Left hindlimb (tissue), 1 donor: ENCODE measurements at regions not wholly inside any gene's neighbourhood (a gene's known extent, or its start where the extent isn't known, plus 50 kb on each side); places are given as distances from the start of the nearest gene placed in this dataset.

Experiments used
- DNase-seq: peaks from one replicate; pipeline ENCODE4 v3.0.0-alpha.2; 2018

DNA sequence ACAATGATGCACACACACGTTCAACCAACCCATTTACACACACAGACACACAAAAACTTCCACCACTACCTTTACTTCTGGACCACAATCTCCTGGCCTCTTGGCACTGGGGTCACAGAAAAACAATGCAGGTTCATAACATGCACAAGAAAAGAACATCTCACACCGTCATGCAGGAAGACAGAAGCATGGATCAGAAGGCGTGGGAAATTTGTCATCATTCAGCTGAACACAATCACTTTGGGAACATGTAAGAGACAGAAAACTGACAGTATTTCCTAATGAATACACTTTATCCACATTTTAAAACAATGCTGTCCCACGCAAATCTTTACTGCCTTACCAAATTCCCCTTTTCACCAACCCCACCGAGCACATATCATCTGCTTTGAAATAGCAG is 501.9 kb upstream of the KLHL29 start:
- no peak for DNase-seq

DNA sequence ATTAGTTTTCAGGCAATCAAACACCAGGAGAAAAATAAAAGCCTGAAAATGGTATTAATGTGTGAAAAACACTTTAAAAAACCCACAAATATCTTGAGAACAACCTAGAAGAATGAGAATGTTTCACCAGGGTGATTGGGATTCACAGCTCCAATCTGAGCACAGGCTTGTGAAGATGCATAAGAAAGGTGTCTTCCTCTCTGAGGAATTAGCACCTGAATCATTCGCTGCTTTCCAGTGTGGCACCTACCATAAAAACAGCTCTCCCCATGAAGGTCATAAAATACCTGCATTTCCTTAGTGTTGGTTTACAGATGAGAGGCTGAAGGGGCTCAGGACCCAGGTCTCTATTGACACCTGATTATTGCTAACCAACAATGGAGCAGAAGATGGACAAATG is 499.7 kb upstream of the KLHL29 start:
- no peak for DNase-seq

DNA sequence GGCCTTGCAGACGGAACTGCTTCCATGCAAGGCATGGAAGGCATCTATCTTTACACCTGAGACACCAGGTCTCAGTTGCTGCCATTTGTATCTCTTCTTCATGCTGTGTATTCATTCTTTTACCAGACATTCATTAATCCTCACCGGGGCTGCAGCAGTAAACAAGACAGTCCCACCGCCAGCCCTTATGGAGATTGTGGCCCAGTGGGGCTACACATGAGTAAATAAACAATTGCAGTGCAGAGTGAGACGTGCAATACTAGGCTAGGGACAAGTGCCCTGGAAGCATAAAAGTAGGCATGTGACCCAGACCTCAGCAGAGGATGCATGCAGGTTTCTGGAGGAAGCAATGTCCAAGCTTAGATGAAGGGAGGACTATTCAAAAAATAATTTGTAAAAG is 497.6 kb upstream of the KLHL29 start:
- DNase-seq = no peak

DNA sequence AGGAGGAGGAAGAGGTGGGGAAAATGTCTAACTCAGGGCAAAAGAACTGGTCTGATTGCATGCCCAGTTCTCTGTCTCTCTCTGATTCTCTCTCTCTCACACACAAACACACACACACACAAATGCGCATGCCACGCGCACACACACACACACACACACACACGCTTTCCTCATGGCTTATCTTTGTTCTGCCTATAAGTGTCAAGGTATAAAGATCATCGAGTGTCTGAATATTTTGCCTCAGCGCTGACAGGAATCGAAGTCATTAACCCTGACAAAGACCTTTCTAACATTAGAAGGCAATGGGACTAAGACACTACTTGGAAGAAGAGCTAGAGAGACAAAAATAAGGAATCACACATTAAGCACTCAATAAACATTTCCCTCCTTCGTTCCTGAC is 497.1 kb upstream of the KLHL29 start:
- no peak for DNase-seq

DNA sequence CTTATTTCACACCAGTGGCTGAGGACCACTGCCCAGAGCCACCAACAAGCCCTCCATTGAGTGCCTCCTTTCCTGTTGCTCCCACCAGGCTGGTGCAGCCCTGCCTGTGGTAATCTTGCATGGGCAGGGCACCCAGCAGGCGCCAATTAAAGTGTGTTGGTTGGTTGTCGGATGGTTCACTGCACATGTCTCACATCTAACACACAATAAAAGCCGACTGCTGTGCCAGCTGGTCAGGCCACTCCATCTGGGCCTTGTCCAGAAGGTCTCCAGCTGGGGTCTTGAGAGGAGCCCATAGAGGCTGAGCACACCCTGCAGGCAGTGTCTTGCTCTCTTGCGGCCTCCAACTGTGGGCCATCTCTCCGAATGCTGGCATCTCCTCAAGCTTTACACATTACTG is 494.8 kb upstream of the KLHL29 start:
- no peak for DNase-seq

DNA sequence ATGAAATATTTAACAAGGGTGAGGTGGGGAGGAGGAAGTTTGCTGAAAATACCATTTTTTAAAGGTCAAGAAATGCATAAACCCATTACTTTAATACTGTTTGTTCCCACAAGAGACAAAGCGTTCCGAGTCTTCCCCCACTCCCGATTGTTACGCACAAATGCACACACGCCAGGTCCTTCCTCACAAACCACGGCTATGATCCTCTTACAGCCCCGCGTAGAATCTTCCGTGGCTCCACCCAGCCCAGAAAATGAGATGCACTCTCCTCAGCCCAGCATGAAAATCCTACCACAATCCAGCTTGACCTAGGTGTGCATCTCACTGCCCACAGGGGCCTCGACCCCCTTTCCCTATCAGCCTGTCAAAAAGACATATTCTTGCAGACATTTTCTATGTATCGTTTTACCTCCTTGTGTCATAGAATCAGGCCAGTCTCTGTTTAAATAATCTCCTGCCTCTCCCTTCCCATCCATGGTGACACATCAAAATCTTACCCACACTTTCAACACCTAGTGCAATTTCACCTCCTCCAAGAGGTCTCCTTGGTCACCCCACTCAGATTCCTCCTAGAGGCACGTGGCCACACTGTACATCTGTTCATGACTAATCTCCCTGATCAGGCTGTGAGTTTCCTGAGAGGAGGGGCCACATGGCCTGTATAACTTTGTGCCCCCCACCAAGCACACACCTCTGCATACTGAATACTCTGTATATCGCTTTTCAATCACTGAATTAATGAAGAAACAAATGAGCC is 491.0 kb upstream of the KLHL29 start:
- no peak for DNase-seq

DNA sequence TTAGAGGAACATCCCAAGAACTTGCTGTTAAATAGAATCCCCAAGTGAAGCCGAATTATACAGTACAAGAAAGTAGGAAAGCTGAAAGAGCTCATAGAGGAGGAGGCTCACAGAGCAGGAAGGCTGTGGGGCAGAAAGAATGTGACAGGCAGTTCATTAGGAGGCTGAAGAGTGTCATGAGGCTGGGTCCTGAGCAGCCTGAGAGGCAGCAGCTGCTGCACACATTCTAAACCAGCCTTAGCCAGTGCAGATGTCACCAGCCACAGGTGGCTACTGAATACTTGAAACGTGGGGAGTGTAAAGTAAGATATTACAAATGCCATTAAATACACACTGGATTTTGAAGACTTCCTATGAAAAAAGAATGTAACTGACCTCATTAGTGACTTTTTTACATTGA is 490.2 kb upstream of the KLHL29 start:
- no peak for DNase-seq

DNA sequence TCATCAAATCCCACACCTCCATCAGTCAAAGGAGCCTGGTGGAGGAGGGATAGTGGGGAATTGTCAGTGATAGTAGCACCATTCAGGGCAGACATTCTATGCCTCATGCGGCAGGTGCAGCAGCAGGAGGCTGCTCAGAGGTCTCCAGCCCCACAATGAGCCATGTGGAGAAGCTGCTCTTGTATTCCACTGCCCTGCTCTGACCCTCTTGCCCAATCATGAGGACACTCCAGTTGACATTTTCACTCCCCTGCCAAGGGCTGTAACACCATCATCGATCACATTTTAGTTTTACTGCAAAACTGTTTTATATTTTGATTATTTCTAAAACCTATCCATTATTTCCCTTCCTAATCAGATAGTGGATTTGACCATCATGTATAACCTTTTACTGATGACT is 487.6 kb upstream of the KLHL29 start:
- DNase-seq = no peak

DNA sequence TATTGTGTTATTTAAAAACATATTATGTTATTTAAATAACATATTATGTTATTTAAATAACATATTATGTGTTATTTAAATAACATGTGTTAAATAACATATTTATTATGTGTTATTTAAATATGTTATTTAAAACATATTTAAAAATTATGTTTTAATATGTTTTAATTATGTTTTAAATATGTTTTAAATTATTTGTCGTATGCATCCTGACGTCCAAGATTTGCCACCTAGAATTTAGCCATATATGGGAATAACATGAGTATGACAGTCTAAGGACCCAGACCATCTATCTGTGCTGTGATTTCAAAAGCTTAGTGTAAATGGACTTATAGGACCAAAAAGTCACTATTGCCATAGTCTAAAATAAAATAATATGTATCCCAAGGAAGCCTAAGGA is 484.3 kb upstream of the KLHL29 start:
- no peak for DNase-seq

DNA sequence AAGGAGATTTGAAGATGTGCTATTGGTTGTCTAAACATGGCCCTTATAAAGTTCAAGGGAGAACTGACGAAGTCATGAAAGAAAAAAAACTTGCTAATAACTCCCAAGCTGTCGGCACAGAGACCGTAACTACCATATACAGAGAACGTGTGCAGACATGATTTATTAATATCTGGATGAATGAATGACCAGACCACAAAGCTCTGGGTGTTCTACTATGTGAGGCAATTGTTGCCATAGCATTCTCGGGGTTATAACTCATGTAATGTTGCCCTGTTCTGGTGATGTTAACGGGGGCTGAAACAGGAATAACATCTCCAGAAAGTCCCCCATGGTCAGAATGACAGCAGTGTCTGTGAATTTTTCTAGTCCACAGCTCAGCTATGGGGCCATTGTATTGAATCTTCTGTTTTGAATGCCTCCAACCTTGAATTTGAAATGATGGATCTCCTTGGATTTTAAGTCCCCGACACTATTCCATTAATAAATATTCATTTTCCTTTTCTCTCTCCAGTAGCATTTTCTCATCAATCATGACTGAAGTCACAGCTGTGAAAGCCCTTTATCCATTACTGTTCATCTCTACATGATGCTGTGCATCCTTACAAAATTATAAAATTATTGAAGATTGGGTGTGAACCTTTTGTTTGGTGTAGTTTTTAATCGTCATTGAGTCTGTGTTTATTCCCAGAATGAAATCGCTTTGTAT is 483.4 kb upstream of the KLHL29 start:
- DNase-seq = no peak

DNA sequence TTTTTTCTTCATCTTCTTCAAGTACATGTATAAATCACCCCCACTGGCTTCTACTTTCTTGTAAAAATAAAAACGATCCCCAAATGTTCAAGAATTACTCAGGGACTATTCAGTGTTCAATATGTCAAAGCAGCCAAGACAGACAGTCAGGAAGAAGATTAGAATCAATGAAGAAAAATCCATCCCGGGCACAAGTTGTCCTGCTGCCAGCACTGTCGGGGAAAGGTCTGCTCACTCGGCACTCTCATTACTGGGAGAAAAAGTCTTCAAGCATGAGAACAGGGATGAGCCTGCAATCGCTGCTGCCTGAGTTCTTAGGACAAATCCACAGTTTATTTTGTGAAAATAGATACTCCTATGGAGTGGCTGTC is 482.8 kb upstream of the KLHL29 start:
- no peak for DNase-seq

DNA sequence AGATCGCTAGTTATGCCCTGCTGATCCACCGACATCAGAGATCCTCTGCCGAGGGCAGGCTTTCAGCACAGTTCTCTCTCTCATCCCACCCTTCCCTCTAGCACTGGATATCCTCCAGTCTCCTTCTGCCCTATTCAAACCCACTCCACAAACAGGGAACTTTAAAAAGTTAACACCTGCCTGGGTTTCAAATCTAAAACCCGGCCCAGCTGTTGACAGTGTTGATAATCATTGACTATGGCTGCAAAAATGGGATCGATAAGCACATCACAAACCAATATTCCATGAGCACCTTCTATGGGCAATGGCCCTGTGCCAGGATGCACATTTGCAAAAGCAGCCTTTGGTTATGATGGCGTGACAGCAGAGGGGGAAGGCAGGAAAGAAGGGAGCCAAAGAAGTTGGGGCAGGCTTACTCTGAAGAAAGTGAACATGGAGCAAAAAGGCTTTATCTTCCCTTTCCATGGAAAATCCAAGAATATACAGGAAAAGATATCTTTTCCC is 482.3 kb upstream of the KLHL29 start:
- no peak for DNase-seq

DNA sequence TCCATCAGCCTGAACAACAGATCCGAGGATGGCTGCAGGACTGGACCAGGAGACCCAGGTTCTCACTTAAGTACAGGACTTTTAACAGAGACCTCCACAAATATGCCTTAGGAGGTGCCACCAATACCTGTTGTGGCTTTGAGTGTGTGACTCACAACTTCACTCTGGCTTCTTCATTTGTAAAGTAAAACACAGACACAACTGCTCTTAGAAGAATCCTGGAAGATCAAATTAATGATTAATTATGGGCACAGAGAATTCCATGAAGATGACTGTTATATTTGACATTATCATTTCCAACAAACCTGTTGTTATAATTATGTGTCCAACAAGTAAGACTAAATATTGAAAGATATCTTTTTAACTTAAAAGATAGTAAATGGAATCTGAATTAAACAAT is 481.4 kb upstream of the KLHL29 start:
- DNase-seq = no peak

DNA sequence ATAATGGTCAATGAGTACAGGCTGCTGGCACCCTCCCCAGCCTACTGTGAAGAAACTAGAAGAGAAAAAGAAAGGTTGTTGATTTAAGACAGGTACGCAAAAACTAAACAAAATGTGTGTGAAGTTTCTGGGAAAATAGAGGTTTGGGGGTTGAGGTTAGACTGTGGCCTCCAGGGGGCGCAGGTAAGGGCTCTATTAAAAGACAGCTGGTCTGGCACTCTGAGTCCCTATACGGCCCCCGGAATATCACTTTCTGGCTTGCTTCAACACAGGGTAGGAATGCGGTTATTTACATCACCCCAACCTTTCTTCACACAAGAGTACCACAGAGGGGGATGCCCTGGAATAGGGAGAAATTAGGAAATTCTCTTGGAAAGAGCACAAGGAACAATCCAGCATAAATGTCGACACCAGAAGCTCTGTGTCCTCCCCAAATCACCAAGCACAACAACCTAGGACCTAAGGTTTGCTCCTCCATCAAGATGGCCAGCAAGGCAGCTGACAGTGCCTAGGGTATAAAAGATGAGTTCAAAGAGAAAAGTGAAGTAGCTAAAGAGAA is 480.8 kb upstream of the KLHL29 start:
- no peak for DNase-seq

DNA sequence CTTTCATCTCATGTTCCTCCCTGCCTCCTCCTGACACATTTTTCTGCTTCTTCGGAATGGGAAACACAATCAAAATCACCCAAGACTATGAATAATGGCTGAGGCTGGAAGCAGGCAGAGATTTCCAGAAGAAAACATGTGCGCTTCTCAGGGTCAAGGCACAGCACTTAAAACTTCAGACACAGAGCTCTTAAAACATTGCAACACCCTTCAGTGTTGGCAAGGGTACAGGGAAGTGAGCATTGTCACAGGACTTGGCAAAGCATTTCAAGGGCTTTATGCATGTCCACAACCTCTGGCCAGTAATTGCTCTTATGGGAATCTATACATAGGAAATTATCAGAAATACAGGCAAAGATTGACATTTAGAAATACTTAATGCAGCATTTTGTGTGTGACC is 477.6 kb upstream of the KLHL29 start:
- no peak for DNase-seq

DNA sequence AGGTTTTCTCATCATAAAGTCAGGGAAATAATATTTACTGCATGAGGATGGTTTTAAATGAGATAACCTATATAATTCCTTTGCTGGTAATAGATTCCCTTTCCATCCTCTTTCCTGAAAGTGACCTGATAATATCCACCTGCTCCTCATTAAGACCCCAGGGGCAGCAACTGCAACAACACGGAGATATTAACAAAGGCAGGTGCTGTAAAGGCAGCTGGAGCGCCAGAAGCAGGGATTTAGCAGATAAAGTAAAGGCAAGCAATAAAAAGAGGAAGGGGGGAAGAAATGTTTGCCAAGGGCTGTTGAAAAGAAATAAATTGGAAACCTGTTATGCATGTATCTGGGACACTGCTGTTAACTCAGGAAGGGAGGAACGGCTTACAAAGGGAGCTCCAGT is 472.6 kb upstream of the KLHL29 start:
- no peak for DNase-seq

DNA sequence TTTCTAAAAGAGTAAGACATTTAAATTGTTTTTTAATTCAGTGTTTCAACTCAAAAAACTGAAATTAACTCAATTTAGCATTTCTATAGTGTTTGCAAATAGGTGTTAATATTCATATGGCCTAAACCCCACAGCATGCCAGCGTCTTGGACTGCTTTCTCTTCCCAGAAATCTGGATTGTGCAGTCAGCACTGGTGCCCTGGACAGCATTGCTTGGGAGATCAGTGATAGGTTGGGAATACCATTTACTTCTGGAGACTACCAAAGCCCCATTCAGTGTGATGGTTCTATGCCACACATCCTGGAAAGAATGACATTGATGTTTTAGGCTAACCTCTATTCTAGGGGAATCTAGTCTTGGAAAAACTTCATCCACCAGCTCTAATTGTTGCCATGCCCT is 455.0 kb upstream of the KLHL29 start:
- no peak for DNase-seq

DNA sequence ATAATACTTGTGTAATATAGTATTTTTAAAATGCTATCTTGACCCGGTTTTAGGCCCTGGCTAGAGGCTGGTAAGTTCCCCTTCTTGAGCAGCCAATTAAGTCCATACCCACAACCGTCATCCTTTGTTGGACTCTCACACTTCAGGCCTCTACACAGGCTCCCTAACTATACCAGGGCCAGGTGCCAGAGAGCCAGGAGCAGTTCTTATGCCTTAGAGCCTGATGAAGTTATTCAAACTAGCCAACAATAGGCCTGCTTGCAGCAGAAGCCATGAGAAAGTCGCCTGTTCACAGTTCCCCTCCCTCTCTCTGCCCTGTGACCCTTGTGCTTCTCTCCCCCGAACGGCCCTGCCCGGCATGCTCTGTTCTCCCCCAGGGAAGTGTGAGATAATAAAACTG is 454.2 kb upstream of the KLHL29 start:
- no peak for DNase-seq

DNA sequence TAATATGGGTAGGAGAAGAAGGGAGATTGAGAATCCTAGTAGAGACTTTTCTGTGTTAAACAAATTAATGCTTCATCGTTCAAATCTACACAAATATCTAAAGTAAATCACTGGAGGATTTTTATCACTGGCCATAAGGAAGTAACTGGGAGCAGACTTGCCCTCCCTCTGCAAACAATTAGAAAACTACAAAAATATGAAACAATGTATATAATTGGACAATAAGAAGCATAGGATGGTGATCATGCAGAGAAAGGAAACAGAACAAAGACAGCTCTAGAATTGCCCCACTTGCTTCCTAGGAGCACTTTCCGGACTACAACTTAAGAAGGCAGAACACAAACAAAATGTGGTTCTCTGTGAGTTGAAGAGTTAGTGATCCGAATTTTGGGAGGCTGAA is 452.7 kb upstream of the KLHL29 start:
- DNase-seq = no peak

DNA sequence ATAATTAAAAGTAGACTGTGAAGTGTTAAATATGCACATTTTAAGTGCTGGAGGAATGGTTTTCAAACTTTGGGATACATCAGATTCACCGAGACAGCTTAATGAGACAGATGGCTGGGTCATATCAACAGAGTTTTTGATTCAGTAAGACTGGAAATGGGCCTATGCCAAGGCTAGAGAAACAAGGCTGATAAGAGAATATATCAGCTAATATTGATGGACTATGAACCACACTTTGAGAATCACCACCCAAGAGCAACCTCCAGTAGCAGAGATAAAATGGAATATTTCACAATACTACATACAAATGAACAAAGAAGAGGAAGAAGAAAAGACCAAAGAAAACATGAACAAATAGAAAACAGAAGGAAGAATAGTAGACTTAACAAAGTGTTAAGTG is 450.2 kb upstream of the KLHL29 start:
- no peak for DNase-seq

DNA sequence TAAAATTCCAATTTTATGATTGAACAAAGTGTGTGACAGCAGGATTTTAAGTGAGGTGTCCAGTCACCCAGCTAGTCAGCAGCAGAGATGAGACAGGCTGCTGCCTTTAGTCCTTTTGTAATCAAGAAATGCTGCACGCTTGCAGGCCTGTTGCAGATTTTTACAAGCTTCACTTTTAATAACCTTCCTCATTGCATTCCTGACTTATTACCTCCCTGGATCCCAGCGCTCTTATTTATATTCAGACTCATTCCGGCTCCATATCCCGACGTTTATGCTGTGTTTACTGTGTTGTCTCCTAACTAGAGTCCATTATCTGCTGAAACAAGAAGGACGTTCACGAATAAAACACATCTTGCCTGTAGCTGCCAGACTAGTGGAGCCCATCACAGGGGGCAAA is 442.5 kb upstream of the KLHL29 start:
- no peak for DNase-seq

DNA sequence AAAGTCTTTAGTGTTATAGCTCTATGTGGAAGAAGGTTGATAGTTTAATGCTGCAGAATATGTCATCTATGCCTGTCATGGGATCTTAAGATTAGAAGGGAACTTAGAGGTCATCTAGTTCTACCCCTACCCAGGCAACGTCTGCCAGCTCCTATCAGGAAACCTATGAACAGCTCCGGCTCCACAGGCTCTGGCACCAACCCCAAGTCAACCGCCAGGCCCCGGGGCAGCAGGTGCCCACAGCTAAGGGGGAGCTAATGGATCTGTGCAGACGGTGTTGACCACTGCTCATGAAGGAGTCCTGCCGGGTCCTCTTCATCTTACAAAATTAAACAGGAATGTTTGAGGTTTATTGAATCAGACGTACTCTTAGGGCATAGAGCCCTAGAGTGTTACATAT is 440.8 kb upstream of the KLHL29 start:
- DNase-seq = no peak

DNA sequence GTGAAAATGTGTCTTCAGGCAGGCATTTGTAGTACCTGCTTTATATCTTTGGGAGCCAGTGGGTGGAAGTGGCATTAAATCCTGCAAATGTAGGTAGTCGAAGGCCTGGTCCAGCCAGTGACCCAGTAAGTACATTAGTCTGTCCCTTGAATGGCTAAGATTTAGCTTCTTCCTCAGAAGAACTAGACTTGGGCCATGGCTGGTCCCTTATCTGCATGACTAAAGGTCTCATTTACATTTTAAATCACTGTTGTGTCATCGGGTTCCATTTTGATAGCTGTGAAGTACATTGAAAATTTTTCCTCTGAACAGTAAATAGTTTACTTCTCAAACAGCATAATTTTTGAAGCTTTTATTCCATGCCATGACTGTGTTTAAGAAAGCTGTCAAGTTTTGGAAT is 438.4 kb upstream of the KLHL29 start:
- no peak for DNase-seq

DNA sequence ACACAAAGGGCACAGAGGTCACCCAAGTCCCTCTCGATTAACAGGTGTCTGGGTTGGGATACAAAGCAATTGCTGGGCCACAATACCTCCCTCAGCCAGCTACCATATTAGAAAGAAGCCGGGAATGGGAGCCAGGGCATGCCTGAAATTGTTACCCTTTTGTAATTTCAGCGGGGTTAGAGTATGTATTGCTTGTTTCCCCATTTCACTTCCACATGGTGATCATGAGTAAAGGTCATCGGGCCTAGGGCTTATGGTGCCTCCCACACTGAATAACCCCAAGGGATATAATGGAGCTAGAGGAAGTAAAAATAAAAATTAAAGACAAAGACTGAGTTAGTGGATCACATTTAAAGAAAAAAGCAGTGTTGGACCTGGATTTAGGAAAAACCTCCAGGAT is 437.2 kb upstream of the KLHL29 start:
- no peak for DNase-seq

DNA sequence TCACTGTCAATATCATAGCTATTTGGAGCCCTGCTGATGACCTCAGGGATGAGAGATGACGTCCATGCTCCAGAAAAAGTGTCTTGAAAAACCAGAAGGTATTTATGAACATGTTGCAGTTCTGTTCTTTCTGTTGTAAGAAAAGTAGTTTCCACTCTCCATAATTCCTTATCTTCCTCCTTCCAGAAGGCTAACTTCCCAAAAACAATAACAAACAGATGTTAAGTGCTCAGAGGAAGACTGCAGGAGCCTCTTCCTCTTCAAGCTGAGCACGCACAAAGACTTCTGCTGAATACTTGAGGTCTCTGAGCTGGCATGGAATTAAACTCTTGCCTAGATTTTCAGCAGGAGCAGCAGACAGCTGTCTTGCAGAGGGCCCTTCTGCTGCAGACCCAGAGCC is 434.5 kb upstream of the KLHL29 start:
- no peak for DNase-seq
